Middle frontal gyrus (tissue), 1 donor: ENCODE measurements at regions not wholly inside any gene's neighbourhood (a gene's known extent, or its start where the extent isn't known, plus 50 kb on each side); places are given as distances from the start of the nearest gene placed in this dataset.
"Not testable (repeated sequence)": the region's sequence is repeated elsewhere in the genome, so short reads cannot be mapped to it uniquely, and the experiment has no call there.

ENCODE experiments used
- DNase-seq: peaks from one replicate; pipeline ENCODE4 v3.0.0-alpha.2; 2015; ENCODE audit warnings: low spot score; ENCODE audit errors: extremely low spot score

DNA sequence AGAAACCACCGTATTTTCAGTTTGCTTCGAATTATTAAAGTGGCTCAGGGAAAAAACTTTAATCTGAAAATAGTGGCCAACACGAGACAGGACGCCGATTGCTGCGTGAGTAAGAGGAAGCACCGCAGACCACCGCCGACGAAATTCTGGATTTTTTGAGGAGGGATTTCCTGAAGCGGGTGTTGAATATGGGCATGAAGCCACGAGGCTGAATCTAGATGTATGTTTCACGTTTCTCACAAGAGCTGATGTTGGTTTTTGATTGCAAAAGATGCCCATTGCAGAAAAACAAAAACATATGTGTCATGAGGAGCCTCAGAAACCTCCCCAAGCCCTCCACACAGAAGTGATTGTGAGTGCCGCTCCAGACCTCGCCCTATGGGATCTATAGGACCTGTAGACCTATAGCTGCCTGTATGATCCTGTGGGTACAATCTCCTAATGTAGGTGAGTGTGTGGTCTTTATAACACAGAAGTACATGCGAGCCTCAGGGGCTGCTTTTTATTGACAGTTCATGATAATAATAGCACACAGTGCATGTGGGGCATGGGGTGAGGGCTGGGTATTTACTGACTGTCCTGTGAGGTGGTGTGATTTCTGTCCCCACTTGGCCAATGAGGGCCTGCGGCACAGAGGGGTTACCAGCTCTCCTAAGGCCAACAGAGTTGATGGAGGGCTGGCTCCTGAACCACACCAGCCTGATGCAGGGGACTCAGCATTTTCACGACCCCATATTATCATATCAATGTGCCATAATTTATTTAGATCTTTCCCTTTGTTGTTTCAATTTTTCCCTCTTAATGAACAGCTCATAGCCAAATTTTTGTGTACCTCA lies 243.9 kb downstream of the DLL1 start:
- DNase-seq = no peak

DNA sequence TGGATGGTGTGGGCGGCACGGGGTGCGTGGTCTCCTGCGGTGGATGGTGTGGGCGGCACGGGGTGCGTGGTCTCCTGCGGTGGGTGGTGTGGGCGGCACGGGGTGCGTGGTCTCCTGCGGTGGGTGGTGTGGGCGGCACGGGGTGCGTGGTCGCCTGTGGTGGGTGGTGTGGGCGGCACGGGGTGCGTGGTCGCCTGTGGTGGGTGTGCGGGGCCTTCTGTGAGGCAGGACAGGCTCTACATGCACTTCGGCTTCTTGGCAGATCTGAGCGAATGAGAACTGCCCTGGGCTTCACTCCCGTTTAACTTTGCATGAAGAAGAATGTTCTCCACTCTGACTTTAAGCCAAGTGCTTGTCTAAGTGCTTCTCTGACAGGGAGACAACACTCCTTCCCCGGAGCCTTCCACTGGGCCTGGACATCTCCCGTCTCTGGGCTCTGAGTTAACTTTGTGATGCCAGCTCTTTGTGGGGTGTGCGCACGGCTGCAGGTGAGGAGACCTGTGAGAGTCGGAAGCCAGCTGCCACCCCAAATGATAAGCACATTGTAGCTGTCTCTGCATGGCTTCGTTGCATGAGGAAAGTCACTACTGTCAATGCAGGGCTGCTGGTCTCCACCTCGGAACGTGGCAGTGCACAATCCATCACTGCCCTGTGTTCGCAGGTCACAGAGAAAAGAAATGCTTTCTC lies 244.8 kb downstream of the DLL1 start:
- no peak for DNase-seq

DNA sequence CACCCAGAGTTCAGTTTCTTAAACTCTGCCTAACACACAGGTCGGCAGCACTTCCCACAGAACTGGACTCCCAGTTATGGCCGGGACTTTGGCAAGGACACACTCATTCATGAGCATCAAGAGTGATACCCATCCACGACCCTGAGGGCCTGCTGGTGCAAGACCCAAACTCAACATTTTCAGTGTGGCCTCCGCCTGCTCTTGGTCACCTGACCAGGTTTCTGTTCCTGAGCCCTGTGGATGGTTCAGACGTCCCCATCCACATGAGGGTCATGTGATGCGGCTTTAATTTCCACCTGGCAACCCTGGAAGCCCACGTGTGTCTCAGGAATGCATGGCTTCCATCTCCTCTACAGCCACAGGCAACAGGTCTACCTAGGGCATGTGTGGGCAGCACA lies 245.3 kb downstream of the DLL1 start:
- no peak for DNase-seq

DNA sequence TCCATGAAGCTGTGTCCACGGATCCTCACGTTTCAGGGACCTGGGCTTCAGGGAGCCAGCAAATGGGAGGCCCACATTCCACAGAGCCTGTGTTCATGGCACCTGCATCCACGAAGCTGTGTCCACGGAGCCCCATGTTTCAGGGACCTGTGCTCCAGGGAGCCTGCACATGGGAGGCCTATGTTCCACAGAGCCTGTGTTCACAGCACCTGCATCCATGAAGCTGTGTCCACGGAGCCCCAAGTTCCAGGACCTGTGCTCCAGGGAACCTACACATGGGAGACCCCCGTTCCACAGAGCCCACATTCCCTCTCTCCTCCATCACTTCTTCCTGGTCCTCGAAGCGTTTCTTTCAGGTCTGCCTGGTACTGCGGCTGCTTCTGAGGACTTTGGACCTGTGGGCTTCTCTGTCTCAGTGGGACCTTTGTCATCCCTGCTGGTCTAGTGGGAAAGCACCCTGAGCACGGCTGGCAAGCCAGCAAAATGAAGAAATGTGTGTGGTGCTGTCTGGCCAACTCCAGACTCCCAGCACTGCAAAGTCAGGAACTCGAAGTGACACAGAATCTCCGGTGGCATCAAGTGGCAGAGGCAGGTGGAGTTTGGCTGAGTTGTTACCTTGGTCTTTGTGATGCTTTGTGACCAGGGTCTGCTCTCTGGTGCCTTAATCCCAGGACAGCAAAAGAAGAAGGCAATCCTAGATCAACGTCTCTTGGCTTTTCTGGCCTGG lies 245.9 kb downstream of the DLL1 start:
- no peak for DNase-seq

DNA sequence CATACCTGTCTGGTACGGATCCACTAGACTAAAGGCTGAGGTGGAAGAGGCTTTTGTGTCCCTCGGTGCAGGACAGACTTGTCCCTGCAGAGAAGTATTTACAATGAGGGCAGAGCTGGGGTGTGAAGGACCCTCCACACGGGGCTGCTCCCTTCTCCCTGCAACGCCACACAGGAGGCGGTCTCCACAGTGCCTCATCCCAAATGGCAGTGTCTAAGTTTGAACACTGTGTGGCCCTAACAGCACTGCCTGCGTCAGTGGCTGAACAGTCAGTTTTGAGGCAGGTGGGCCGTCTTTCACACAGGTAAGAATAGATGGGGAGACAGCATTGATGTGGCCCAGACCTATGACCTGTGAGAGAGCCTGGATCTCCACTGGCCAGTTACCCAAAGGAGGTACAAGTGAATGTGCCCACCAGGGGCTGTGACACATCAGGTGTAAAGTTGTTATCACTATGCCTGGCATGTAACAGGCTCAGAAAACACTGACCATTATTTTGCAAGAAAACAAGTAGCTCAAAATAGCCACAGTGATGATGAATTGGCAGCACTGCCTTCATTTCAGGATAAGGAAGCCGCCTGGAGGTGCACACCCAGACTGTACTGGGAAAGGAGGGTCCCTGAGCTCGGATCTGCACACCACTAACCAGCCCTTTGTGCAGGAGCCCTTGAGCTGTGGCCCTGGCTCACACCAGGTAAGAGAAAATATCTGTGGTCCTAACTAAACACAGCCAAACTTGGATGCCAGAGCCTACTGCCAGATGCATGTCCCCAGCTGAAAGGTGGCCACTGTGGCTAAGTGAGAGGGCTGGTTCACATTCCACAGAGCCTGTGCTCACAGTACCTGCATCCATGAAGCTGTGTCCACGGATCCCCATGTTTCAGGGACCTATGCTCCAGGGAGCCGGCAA lies 246.7 kb downstream of the DLL1 start:
- DNase-seq = no peak

DNA sequence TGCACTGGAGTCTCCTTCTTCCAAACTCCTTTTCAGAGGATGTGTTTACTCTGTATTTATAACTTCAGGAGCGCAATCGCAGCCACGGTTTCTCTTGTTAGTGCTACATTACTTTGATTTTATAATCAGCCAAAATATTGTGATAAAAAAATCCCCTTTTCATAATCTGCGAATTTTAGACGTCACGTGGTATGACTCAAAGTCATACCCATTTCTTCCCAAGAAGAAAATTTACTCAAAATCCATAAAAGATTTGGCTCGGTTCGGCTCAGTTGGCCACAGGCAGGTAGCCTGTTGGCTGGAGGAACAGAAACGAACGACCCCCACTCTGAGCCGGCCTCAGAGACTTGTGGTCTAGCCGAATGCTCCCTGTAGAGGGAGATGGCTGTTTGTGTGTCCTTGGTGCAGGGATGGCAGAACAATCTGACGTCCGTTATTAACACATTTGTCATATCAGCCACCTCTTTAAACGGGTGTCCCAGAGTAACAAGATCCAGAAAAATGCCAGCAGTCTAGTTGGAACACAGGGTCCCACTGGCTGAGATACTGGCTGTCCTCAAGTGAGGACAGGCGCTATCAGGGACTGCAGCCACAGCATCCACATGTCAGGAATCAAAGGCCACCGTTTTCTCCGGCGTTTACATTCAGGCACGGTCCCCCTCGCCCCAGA lies 247.6 kb downstream of the DLL1 start:
- no peak for DNase-seq

DNA sequence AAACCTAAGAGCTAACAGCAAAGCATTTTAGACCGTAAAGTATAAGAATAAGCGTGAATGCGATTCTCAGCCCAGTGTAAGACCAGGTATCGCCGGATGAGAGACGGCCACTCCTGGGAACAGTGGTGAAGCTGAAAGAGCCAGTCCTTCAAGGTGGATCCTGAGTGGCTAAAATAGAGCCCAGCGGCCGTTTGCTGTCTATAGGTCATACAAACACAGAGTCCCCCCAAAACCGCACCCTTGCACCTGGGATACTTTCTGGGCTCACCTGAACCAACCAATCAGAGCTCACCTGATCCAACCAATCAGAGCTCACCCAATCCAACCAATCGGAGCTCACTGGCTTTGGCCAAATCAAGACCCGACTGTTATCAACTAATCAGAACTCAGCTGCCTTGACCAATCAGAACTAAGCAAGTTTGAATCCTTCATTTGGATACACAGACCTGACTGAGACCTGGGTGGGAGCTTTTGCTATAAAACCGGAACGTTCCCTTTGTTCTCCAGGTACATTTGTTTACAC lies 248.2 kb downstream of the DLL1 start:
- DNase-seq = no peak

DNA sequence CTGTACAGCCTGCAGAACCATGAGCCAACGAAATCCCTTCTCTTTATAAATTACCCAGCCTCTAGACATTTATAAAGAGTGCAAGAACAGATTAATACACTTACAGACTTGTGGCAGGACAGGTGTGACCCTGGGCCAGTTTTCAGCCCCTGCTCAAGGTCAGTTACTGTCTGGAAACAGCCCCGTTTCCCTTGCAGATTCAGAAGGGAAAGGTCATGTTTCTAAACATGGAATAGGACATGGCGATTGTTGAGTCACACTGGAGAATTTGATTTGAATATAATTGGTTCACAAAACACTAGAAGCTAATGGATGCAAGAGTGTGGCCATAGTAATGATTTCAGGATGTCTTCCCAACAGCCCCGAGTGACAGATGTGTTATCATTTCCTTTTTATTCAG lies 248.8 kb downstream of the DLL1 start:
- no peak for DNase-seq

DNA sequence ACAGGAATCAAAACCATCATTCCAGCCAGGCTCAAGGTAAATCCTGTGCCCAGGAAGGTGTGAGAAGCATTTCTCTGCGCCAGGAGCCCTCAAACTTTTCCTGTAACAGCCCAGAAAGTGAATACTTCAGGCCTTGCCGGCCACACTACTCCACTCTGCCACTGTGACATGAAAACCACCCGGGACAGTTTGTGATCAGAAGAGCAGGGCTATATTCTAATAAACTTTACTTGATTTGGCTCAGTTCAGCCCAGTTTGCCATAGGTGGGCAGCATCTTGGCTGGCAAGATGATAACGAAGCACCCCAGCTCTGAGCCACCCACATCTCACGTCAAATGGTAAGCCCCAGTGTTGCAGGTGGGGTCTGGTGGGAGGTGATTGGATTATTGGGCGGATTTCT lies 249.4 kb downstream of the DLL1 start:
- DNase-seq = no peak

DNA sequence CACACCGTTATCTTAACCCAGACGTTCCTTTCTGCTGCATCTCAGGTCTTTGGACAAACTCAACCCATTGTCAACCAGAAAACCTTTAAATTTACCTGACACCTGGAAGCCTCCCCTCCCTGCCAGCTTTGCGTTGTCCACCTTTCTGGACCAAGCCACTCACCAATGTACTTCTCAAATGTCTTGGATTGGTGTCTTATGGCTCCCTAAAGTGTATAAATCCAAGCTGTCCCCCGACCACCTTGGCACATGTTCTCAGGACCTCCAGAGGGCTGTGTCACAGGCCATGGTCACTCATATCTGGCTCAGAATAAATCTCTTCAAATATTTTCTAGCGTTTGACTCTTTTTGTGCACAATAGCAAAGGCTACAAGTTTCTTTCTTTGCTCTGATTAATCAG lies 250.0 kb downstream of the DLL1 start:
- no peak for DNase-seq

DNA sequence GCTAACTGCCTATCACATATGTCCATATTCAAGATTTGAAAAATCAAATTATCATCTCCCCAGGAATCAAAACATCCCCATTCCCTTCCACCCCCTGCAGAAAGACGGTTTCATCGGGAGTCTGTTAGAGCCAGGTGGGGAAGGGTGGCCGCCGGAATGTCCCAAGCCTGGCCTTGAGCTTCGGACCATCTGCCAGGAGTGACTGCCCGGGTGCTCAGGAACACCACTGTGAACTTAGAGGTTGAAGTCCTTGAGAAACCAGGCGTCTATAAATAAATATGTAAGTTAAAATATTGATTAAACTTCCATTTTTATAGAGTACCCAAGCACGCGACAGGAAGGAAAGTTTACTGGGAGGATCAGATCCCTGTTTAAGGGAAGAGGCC lies 250.8 kb downstream of the DLL1 start:
- DNase-seq = no peak

DNA sequence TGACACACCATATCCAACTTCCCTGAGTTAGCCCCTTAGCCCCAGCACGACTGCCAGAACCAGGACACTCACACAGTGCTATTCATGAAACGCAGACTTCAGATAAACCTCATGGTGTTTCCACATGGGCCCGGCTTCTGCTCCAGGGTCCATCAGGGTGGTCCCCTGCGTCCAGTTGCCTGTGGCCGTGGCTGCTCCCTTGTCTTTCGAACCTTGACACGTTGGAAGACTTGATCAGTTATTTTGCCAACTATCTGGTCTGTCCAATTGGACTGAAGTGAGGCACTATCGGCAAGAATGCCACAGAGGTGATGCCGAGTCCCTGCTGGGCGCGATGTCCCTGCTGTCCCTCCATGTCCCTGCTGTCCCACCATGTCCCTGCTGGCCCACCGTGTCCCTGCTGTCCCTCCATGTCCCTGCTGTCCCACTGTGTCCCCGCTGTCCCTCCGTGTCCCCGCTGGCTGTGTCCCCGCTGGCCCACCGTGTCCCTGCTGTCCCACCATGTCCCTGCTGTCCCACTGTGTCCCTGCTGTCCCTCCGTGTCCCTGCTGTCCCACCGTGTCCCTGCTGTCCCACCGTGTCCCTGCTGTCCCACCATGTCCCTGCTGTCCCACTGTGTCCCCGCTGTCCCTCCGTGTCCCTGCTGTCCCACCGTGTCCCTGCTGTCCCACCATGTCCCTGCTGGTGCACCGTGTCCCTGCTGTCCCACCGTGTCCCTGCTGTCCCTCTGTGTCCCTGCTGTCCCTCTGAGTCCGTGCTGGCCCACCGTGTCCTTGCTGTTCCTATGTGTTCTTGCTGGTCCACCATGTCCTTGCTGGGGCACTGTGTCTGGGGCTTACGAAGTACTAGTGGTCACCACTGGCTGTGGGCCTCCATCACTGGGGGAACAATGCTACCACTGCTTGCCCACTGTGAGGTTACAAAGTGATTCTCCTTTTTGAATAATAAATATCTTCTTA lies 251.4 kb downstream of the DLL1 start:
- DNase-seq = no peak

DNA sequence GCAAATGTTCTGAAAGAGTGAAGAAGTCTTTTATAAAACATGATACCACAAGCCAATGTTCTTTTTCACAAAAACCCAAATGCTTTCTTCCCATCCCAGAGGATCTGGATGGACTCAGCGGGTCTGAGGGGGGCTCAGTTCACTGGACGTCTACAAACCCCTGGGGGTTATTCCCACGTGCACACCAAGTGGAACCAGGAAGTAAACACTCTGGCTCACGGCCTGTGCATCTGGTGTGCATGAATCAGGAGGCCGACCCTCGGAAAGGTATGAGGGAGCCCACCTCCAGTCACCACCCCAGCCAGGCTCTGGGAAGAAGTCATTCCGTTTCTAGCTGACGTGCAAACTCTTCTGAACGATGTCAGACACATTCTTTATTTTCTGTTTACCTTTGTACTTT lies 252.2 kb downstream of the DLL1 start:
- no peak for DNase-seq

DNA sequence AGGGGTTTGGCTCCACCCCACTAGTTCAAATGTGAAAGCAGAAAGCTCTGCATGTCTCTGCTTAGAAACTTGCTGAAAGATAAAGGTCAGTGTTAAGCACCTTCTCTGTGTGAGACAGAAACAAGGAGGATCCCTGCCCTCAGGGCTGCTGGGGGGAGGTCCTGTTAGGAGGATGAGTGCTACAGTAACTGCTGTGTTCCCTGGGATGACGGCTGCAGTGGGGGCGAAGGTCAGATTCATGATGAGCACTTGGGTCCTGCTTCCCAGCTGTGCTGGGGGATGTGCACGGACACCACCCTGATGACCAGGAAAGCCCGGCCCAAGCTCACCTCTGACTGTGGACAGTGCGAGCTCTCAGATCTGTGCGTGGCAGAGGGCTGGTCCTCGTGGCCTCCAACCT lies 252.6 kb downstream of the DLL1 start:
- DNase-seq = no peak

DNA sequence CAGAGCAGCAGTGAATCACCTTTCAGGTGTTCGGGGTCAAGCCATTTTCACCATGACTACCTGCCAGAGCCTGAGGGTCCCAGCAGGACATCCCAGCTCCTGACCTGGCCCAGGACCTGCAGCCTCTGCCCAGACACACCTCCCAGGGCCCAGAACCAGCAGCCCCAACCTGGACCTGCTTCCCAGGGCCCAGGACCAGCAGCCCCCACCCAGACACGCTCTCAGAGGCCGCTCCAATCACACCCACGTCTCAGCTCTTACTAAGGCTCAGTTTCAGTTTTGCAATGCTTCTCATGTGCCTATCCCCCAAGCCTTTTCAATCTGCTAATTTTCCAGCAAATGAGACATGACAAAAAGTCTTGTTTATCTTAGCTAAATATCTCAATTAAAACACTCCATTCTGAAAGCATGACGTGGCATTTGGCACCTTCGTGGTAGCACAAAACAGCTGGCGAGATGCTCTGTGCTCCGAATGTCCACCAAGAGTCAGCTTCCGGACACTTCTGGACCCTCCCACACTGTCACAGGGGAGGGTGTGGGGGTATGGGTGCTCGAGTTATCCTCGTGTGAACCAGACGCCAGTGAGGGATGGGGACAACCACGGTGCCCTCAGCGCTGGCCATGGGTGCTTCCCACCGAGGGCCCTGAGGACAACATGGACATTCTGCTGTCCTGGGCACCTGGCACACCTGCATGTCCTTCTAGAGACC lies 253.2 kb downstream of the DLL1 start:
- no peak for DNase-seq

DNA sequence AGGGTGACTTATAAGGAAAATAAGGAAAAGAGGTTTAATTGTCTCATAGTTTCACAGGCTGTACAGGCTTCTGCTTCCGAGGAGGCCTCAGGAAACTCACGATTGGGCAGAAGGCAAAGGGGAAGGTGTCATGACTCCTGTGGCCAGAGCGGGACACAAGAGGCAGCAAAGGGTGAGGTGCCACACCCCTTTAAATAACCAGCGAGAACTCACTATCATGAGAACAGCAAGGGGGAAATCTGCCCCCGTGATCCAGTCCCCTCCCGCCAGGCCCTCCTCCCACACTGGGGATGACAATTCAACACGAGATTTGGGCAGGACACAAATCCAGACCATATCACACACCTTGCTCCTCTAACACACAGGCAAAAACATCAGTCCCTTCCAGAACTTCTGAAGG lies 254.0 kb downstream of the DLL1 start:
- DNase-seq = no peak

DNA sequence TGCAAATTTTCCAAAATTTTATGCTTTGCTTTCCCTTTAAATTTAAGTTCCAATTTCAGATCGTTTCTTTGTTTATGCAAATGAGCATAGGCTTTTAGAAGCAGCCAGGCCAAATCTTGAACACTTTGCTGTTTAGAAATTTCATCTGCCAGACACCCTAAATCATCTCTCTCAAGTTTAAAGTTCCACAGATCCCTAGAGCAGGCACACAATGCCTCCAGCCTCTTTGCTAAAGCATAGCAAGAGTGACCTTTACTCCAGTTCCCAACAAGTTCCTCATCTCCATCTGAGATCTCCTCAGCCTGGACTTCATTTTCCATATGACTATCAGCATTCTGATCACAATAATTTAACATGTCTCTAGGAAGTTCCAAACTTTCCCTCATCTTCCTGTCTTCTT lies 254.5 kb downstream of the DLL1 start:
- DNase-seq = not testable (repeated sequence)

DNA sequence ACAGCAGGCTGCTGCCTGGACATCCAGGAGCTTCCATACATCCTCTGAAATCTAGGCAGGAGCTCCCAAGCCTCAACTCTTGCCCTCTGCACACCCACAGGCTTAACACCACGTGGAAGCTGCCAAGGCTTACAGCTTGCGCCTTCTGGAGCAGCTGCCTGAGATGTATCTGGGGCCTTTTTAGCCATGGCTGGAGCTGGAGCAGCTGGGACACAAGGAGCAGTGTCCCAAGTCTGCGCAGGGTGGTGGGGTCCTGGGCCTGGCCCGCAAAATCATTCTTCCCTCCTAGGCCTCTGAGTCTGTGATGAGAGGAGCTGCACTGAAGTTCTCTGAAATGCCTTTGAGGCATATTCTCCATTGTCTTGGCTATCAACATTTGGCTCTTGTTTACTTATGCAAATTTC lies 255.0 kb downstream of the DLL1 start:
- no peak for DNase-seq

DNA sequence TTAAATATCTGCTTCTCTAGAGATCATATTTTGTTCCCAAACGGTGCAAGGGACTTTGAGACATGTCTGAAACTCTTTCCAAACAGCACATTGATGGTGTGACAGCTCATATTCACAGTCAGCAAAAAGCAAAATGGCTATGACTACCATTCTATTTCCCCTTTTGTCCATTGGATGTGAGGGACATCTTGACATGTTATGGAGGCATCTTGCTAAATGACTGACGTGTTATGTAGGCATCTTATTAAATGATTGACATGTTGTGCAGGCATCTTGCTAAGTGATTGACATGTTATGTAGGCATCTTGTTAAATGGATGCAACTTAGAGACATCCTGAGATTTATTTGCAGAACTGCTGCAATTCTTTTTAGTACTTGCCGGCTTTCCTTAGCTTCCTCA lies 255.8 kb downstream of the DLL1 start:
- DNase-seq = no peak
